ENCODE measurements at regions not wholly inside any gene's neighbourhood (a gene's known extent, or its start where the extent isn't known, plus 50 kb on each side); places are given as distances from the start of the nearest gene placed in this dataset.

- TF ChIP-seq MAX (IDR thresholded peaks at IDR 0.05) (no peak), CTCF (IDR thresholded peaks at IDR 0.05) (no peak), MYC (IDR thresholded peaks at IDR 0.05; ENCODE audit: borderline replicate concordance, low read length) (no peak), RAD21 (conservative IDR thresholded peaks at IDR 0.05 in 1 of 2, IDR thresholded peaks at IDR 0.05 in 1 of 2) (no peak), REST (IDR thresholded peaks at IDR 0.05) (no peak), CHD4 (IDR thresholded peaks at IDR 0.05; ENCODE audit: borderline replicate concordance) (no peak), ELK1 (IDR thresholded peaks at IDR 0.05; ENCODE audit: low read depth, low read length) (no peak), RNF2 (IDR thresholded peaks at IDR 0.05; ENCODE audit: borderline replicate concordance, low read depth) (no peak), JUN (IDR thresholded peaks at IDR 0.05) (no peak), ZFP36 (IDR thresholded peaks at IDR 0.05; ENCODE audit: borderline replicate concordance, partially characterized antibody) (no peak), CEBPB (IDR thresholded peaks at IDR 0.05) (no peak), SMC3 (IDR thresholded peaks at IDR 0.05) (no peak), EHF (CRISPR knock-in tag; IDR thresholded peaks at IDR 0.05) (no peak), POLR2A (IDR thresholded peaks at IDR 0.05; ENCODE audit: low read length) (no peak)
Observed at GRCh38 chr18:71989616-71990015, 554.5 kb downstream of the CBLN2 start.
